LNCaP clone FGC (cell line): ENCODE measurements at regions not wholly inside any gene's neighbourhood (a gene's known extent, or its start where the extent isn't known, plus 50 kb on each side); places are given as distances from the start of the nearest gene placed in this dataset.
A peak's percentile ranks its signal among the peaks of the same experiment; 100 is the strongest.

Experiments used
- DNase-seq: peaks from one replicate; pipeline ENCODE4 v3.0.0-alpha.2; 2011; ENCODE audit warnings: low read depth
- H3K4me3 ChIP-seq: 2 replicates; pipeline ENCODE4 v1.5.1; 2011; ENCODE audit warnings: mild to moderate bottlenecking, low read depth, low read length, control low read depth
- TF ChIP-seq, protein P1 (sequence below): IDR thresholded peaks from 2 replicates; pipeline ENCODE4 v1.5.1; 2012; ENCODE audit warnings: mild to moderate bottlenecking; ENCODE audit not compliant: control insufficient read depth, insufficient read depth; ENCODE audit errors: extremely low read depth

DNA sequence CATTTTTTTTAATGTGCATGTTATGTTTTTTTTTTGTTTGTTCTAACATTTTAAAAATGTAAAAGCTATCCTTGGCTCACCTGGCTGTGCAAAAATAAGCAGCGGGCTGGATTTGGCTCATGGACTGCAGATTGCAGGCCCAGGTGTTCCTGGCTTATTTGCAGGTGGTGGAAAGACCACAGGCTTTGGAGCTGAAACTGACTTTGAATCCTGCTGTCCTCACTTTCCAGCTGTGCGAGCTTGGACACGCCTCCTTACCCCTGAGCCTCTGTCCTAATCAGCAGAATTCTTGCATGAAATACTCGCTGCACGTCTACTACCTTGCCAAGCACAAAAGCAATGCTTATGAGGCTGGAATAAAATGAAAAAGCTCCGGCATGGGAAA, 188.7 kb upstream of the TPM1 start:
- H3K4me3 ChIP-seq = no peak overlapping the region
- DNase-seq = peak; percentile 91
- TF ChIP-seq, protein P1, sequence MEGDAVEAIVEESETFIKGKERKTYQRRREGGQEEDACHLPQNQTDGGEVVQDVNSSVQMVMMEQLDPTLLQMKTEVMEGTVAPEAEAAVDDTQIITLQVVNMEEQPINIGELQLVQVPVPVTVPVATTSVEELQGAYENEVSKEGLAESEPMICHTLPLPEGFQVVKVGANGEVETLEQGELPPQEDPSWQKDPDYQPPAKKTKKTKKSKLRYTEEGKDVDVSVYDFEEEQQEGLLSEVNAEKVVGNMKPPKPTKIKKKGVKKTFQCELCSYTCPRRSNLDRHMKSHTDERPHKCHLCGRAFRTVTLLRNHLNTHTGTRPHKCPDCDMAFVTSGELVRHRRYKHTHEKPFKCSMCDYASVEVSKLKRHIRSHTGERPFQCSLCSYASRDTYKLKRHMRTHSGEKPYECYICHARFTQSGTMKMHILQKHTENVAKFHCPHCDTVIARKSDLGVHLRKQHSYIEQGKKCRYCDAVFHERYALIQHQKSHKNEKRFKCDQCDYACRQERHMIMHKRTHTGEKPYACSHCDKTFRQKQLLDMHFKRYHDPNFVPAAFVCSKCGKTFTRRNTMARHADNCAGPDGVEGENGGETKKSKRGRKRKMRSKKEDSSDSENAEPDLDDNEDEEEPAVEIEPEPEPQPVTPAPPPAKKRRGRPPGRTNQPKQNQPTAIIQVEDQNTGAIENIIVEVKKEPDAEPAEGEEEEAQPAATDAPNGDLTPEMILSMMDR = no peak

DNA sequence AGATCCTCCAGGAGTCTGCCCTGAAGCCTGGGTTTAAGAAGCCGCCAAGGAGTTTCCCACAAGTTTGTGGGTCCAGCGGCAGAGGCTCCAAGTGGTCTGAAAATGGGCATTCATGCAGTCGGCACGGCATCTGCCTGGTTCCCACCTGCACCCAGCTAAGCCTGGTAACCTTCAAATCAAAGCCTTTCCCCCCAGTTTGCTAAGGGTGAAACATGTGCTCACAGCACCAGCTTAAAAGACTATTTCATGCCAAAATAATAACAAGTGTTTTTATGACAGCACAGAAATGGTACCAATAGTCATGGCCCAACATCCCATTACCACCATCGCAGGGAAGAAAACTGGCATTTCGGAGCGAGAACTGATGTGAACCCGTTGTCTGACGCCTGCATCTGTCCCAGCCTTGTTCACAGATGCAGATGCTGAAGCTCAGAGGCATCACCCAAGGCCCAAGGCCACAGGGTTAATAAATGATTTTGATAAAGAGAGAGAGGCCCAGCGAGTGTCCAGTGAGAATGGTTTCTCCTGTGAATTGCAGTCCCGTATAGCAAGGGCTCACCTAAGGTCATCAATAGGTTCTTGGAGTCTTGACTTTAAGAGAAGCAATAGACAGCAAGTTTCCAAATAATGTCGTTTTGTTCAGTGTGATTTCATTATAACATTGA, 188.0 kb upstream of the TPM1 start:
- DNase-seq = no peak
- H3K4me3 ChIP-seq = no peak overlapping the region
- TF ChIP-seq, protein P1 = no peak

DNA sequence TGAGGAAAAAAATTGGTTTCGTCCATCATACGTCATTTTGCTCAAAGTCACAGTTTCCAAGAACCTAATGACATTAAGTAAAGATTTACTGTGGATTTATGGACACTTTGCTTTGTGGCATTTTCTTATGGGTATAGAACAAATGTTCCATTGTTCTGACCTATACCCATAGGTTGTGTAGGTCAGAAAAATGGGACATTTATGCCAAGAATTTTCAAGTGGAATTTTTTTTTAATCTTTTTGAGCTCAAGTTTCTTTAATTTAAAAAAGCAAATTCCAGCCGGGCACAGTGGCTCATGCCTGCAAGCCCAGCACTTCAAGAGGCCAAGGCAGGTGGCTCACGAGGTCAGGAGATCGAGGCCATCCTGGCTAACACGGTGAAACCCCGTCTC, 187.5 kb upstream of the TPM1 start:
- TF ChIP-seq, protein P1 = no peak
- H3K4me3 ChIP-seq = no peak overlapping the region
- no peak for DNase-seq

DNA sequence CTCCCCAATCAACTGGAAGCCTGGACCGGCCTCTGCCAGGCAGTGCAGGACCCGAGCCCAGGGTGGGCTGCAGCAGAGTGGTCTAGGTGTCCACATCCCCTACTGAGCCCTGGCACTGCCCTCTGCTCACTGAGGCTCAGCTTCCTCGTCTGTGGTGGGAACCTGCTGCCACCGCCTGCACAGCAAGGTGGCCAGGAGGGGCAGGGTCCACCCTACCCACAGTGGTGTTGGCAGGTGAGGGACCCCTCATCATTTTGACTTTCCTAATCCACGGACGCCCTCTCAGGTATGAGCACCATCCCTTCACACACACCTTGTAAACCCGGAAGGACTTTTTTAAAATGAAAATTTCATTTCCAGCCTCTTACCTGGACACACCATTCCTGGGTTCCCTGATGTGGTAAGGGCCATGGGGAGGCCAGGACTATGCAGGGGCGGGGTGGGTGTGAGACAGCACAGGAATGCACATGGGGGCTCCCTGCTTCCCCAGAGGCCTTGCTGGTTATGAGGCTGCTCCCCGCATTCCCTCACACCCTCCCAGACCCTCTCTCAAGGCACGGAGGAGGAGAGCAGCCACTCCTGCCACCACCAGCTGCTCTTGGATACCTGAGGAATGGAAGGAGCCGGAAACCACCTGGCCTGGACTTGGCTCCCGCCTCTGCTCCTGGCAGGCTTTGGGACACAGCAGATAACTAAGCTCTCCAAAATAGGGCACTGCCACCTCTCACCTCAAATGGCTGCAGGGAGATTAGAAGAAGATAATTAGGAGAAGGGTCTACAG, 185.9 kb upstream of the TPM1 start:
- H3K4me3 ChIP-seq = no peak overlapping the region
- TF ChIP-seq, protein P1 = no peak
- DNase-seq = no peak

DNA sequence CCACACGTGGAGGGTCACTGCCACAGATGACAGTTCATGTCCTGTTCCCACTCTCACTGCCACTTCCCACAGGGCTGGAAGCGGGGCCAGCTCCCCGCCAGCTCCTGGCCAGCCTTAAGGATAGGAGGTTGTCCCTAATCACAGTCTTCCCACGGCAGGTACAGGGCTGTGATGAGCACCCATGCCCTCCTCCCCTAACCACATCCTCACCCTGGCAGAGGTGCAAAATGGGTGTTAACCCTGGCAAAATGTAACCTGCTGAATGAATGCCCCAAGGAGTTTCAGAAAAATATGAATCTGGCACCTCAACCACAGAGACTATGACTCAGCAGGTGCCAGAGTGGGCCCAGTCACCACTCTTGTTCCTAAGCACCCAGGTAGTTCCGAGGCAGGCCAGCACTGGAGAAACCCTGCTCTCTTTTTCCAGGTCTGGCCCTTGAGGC, 185.1 kb upstream of the TPM1 start:
- TF ChIP-seq, protein P1 = no peak
- DNase-seq = no peak
- no peak overlapping the region for H3K4me3 ChIP-seq

DNA sequence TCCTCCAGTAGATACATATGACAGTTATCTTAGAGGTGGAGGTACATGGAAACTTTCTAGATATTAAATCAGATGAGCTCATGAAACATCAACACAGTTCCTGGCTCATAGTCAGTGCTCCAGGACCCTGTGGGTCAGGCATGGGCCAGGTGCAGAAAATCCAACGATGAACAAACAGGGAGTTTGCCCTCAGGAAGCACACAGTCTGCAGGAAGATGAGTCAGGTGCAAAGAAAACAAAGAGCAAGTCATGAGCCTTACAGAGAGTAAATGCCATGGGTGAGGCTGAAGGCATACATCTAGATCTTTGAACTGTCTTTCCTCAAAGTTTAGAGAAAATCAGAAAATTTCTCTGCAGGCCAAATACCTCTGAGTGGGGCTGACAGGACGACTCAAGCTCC, 184.2 kb upstream of the TPM1 start:
- TF ChIP-seq, protein P1 = no peak
- no peak for DNase-seq
- H3K4me3 ChIP-seq = no peak overlapping the region
